PC-9 (cell line): ENCODE measurements at regions not wholly inside any gene's neighbourhood (a gene's known extent, or its start where the extent isn't known, plus 50 kb on each side); places are given as distances from the start of the nearest gene placed in this dataset.
"Not testable (repeated sequence)": the region's sequence is repeated elsewhere in the genome, so short reads cannot be mapped to it uniquely, and the experiment has no call there.

Experiments used
- BruUV-seq: library from RNA; stranded (reverse); fragments of 400-500 nt; replicated peaks from 2 replicates; lab custom pipeline; 2021; lab: Mats Ljungman, UMichigan
- CTCF ChIA-PET: fragments of 300-600 bp; sonication (Branson Sonifier 250); formaldehyde crosslinking; loops from one replicate; lab custom pipeline; 2022; ENCODE audit warnings: antibody characterized with exemption; lab: Charles Lee
- POLR2A ChIA-PET: fragments of 300-600 bp; sonication (Branson Sonifier 250); formaldehyde crosslinking; loops from one replicate; lab custom pipeline; 2022; ENCODE audit warnings: antibody characterized with exemption; ENCODE audit not compliant: unreplicated experiment; lab: Charles Lee
- DNase-seq, 2 experiments: peaks; one replicate each; pipeline versions ENCODE4 v3.0.0 to v3.0.0-alpha.2; 2015 to 2022; ENCODE audit warnings: mixed read lengths in 1 of 2
- H2AFZ ChIP-seq: fragments of 200-600 bp; sonication (generic); 2 replicates; pipeline ENCODE4 v1.8.1; 2017; ENCODE audit warnings: antibody characterized with exemption
- H3F3A ChIP-seq: fragments of 200-600 bp; sonication (generic); 2 replicates; pipeline ENCODE4 v1.8.1; 2017; ENCODE audit warnings: antibody characterized with exemption, mild to moderate bottlenecking, low read depth; ENCODE audit not compliant: insufficient read depth
- H3K27ac ChIP-seq: fragments of 200-600 bp; sonication (generic); 2 replicates; pipeline ENCODE4 v1.6.1; 2016; ENCODE audit warnings: mixed run types
- H3K27me3 ChIP-seq: fragments of 200-600 bp; sonication (generic); 2 replicates; pipeline ENCODE4 v1.6.1; 2016; ENCODE audit warnings: low read depth, mixed run types; ENCODE audit not compliant: insufficient read depth
- H3K36me3 ChIP-seq: fragments of 200-600 bp; sonication (generic); 2 replicates; pipeline ENCODE4 v1.6.1; 2016; ENCODE audit warnings: low read depth, mixed run types
- H3K4me1 ChIP-seq: fragments of 200-600 bp; sonication (generic); replicated peaks from 2 replicates; pipeline ENCODE4 v1.6.1; 2016; ENCODE audit warnings: mixed run types; ENCODE audit not compliant: insufficient read depth
- H3K4me2 ChIP-seq: fragments of 200-600 bp; sonication (generic); 2 replicates; pipeline ENCODE4 v1.6.1; 2017; ENCODE audit warnings: mixed run types
- H3K4me3 ChIP-seq: fragments of 200-600 bp; sonication (generic); 2 replicates; pipeline ENCODE4 v1.6.1; 2016; ENCODE audit warnings: mixed run types
- H3K79me2 ChIP-seq: fragments of 200-600 bp; sonication (generic); 2 replicates; pipeline ENCODE4 v1.6.1; 2017; ENCODE audit warnings: low read depth, mixed run types
- H3K9me2 ChIP-seq: fragments of 200-600 bp; sonication (generic); 2 replicates; pipeline ENCODE4 v1.8.1; 2017; ENCODE audit warnings: mild to moderate bottlenecking; ENCODE audit not compliant: insufficient read depth
- H3K9me3 ChIP-seq: fragments of 200-600 bp; sonication (generic); 2 replicates; pipeline ENCODE4 v1.8.1; 2016; ENCODE audit warnings: low read depth; ENCODE audit not compliant: insufficient read depth
- H4K20me1 ChIP-seq: fragments of 200-600 bp; sonication (generic); 2 replicates; pipeline ENCODE4 v1.8.1; 2017; ENCODE audit not compliant: insufficient read depth
- EZH2 ChIP-seq: fragments of 200-600 bp; sonication (generic); IDR thresholded peaks from 2 replicates; pipeline ENCODE4 v1.8.0; 2017; ENCODE audit warnings: antibody characterized with exemption, low read depth
- intact Hi-C: fragments of 100-400 bp; cut with micrococcal nuclease; formaldehyde crosslinking; loops from one replicate; pipeline ENCODE4 v1.10.0; 2022; ENCODE audit not compliant: unreplicated experiment
- TF ChIP-seq, protein P1 (sequence below): fragments of 200-600 bp; sonication (generic); conservative IDR thresholded peaks from 2 replicates; pipeline ENCODE4 v1.6.1; 2017; ENCODE audit warnings: mixed run types, antibody characterized with exemption, mild to moderate bottlenecking, moderate library complexity

GRCh38 chr18:38496222-38496793 is 930.7 kb upstream of the CELF4 start:
- BruUV-seq: no TSS peak
- no peak for DNase-seq
- no peaks in the 10 kb centered on the region for H3K9me3 ChIP-seq
- H3K27ac ChIP-seq: no peak overlapping the region
- H3K9me2 ChIP-seq: no peaks in the 10 kb centered on the region
- POLR2A ChIA-PET: no interaction called here
- H3K27me3 ChIP-seq: no peaks in the 10 kb centered on the region
- H3F3A ChIP-seq: no peaks in the 10 kb centered on the region
- TF ChIP-seq, protein P1, sequence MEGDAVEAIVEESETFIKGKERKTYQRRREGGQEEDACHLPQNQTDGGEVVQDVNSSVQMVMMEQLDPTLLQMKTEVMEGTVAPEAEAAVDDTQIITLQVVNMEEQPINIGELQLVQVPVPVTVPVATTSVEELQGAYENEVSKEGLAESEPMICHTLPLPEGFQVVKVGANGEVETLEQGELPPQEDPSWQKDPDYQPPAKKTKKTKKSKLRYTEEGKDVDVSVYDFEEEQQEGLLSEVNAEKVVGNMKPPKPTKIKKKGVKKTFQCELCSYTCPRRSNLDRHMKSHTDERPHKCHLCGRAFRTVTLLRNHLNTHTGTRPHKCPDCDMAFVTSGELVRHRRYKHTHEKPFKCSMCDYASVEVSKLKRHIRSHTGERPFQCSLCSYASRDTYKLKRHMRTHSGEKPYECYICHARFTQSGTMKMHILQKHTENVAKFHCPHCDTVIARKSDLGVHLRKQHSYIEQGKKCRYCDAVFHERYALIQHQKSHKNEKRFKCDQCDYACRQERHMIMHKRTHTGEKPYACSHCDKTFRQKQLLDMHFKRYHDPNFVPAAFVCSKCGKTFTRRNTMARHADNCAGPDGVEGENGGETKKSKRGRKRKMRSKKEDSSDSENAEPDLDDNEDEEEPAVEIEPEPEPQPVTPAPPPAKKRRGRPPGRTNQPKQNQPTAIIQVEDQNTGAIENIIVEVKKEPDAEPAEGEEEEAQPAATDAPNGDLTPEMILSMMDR: no peak
- no peak for TF ChIP-seq EZH2
- intact Hi-C loops: no loop called here
- CTCF ChIA-PET: no interaction called here
- no peaks in the 10 kb centered on the region for H3K79me2 ChIP-seq
- H3K36me3 ChIP-seq: no peaks in the 10 kb centered on the region
- H2AFZ ChIP-seq: no peak overlapping the region
- H3K4me1 ChIP-seq: no peaks in the 10 kb centered on the region
- H4K20me1 ChIP-seq: no peaks in the 10 kb centered on the region
- no peak overlapping the region for H3K4me3 ChIP-seq
- H3K4me2 ChIP-seq: no peak overlapping the region

DNA sequence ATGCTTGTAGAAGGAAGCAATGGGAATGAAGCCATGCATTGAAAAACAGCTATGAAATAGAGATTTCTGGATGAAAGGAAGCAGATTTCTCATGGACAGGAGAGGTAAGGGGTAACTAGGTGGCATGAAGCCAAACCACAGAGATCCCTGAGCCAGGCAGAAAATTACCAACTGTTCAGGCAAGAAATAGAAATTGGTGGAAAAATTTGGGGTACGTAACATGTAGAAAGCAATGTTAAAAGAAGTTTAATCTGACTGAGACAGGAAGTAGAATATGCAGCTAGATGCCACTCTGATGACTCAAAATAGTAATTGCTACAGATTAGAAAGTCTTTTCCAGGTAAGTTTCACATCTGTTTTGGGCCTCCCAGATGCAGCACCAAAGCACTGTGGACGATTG is 928.5 kb upstream of the CELF4 start:
- POLR2A ChIA-PET: no interaction called here

DNA sequence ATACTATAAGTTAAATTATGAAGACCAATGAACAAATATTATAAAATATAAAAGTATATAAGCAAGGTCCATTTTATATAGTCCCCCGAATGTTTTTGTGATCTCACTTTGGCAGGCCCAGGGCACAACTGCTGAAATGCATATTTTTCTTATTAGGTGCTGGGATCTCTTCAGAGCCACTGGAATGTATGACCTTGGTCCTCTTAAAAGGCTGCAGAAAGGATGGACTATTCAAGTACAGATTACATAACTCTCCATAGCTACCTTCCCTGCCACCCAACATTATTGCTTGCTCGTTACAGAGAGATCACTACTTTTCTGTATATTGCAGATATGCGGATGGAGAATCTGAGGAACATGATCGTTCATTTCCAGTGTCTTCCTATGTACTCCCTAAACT is 925.6 kb upstream of the CELF4 start:
- H3K79me2 ChIP-seq: no peaks in the 10 kb centered on the region
- TF ChIP-seq, protein P1: no peak
- H3K9me2 ChIP-seq: no peaks in the 10 kb centered on the region
- H3K4me3 ChIP-seq: no peak overlapping the region
- intact Hi-C loops: no loop called here
- no peaks in the 10 kb centered on the region for H3K36me3 ChIP-seq
- no peaks in the 10 kb centered on the region for H3K4me1 ChIP-seq
- no peaks in the 10 kb centered on the region for H3K27me3 ChIP-seq
- no peak overlapping the region for H2AFZ ChIP-seq
- H3K4me2 ChIP-seq: no peak overlapping the region
- no peaks in the 10 kb centered on the region for H4K20me1 ChIP-seq
- ChIA-PET POLR2A (no interaction called here), CTCF (no interaction called here)
- no peaks in the 10 kb centered on the region for H3F3A ChIP-seq
- no peaks in the 10 kb centered on the region for H3K9me3 ChIP-seq
- BruUV-seq: no TSS peak
- no peak overlapping the region for H3K27ac ChIP-seq
- DNase-seq: no peak

More for the DNA sequence above, 928.5 kb upstream of the CELF4 start:
- Histone ChIP-seq H3F3A (no peaks in the 10 kb centered on the region), H3K4me2 (no peak overlapping the region), H3K79me2 (no peaks in the 10 kb centered on the region), H3K9me2 (no peaks in the 10 kb centered on the region), H3K4me3 (no peak overlapping the region), H3K27ac (no peak overlapping the region), H3K4me1 (no peaks in the 10 kb centered on the region), H4K20me1 (no peaks in the 10 kb centered on the region), H2AFZ (no peak overlapping the region), H3K27me3 (no peaks in the 10 kb centered on the region), H3K36me3 (no peaks in the 10 kb centered on the region), H3K9me3 (no peaks in the 10 kb centered on the region)
- CTCF ChIA-PET: no interaction called here
- intact Hi-C loops: no loop called here
- TF ChIP-seq, protein P1: no peak
- no peak for TF ChIP-seq EZH2
- no TSS peak for BruUV-seq
- no peak for DNase-seq

- H4K20me1 ChIP-seq, H3K36me3 ChIP-seq, H3K27ac ChIP-seq, H3K79me2 ChIP-seq, H3K4me1 ChIP-seq, CTCF ChIA-PET, DNase-seq, H3K4me3 ChIP-seq, BruUV-seq, POLR2A ChIA-PET, H3K27me3 ChIP-seq, H3K9me3 ChIP-seq, intact Hi-C loops, H2AFZ ChIP-seq, H3K9me2 ChIP-seq, H3K4me2 ChIP-seq, H3F3A ChIP-seq: not testable (repeated sequence)
Observed at GRCh38 chr18:38489721-38490120, 924.1 kb upstream of the CELF4 start.
